KBM-7 (cell line): ENCODE measurements at regions not wholly inside any gene's neighbourhood (a gene's known extent, or its start where the extent isn't known, plus 50 kb on each side); places are given as distances from the start of the nearest gene placed in this dataset.
"Not testable (repeated sequence)": the region's sequence is repeated elsewhere in the genome, so short reads cannot be mapped to it uniquely, and the experiment has no call there.

Experiments used
- DNase-seq: peaks from one replicate; pipeline ENCODE4 v3.0.0-alpha.2; 2015
- in situ Hi-C: fragments of 300-500 bp; cut with MboI; formaldehyde crosslinking; loops from 2 replicates; pipeline ENCODE4 v1.14.3; 2020; ENCODE audit warnings: low sequenced_read_pairs, low pct_unique_long_range_greater_than_20kb, mixed read lengths

DNA sequence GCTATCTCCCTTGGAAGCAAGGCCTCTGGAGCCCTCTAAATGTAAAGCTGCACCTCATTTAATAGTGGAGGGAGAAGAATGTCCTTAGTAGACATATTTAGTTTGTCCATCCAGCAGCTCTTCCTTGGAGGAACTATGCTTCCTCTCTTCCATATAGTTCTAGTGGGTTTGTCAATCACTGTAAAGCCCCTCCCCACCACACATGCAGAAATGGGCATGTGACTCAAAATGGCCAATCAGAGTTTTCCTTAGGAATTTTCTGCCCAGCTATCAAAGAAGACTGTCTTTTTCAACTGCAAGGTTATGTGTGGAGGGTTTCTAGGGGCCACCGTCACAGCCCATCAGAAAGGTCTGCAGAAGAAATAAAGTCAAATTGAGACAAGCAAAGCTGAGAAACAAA lies 175.5 kb downstream of the MIS18A start:
- DNase-seq: no peak
- in situ Hi-C loops: no loop called here

DNA sequence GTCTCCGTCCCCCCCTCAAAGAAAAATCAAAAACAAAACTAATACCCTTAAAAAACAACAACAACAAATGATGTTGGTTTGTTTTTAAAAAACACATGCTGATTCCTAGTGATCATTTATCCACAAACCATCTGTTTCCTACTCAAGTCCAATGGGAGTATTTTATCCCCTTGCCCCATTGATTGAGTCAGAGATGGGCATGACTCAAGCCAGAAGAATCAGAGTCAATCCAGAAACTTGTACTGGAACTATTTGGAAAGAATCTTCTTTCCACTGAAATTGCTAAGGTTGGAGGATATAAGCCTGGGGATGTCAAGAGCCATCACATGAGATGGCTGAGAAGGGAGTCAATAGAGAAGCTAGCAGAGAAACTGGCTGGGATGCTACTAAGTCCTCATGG lies 176.4 kb downstream of the MIS18A start:
- in situ Hi-C loops: no loop called here
- DNase-seq: no peak

- in situ Hi-C loops: no loop called here
- no peak for DNase-seq
These were observed 177.6 kb downstream of the MIS18A start for GRCh38 chr21:32101277-32101676.

- in situ Hi-C loops: no loop called here
- no peak for DNase-seq
These were observed 178.4 kb downstream of the MIS18A start for GRCh38 chr21:32100423-32100822.

DNA sequence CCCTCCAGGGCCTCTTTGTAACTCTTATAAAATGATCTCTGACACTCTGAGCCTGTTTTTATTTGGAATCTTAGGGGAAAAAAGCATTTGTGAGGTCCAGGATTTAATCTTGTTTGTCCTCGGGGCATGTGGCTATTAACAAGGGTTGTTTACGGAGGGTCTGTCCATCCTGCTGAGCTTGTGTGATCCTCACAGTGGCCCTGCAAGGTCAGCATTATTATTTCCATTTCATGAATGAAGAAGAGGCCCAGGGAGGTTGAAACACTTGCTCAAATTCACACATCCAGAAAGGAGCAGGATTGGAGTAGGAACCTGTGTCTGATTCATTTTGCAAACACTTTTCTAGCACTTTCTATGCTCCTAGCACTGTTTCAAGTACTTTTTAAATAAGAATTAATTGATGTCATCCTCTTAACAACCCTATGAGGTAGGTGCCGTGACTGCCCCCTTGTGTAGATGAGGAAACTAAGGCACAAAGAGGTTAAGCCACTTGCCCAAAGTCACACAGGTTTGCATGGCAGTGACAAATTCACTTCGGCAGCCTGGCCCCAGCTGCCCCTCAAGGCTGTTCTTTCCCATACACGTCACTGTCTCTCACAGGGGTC lies 178.9 kb downstream of the MIS18A start:
- in situ Hi-C loops: no loop called here
- no peak for DNase-seq

DNA sequence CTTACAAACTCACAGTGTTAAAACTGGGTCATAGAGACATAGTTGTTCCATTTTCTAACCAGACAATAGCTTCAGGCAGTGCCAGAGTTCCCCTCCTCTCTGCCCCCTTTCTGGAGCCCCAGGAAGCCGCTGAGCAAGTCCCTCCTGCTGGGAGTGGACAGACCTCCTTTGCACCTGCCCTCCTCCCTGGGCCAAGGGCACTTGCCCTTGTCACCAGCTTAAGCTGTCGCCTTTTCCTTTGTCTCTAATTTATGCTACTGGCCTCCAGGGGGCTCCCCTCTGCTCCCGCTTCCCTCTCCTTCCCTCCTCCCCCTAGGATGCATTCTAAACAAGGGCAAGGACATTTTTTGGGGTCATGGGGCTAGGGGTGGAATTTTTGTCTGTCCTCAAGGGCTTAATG lies 182.4 kb downstream of the MIS18A start:
- DNase-seq: peak; percentile 54
- in situ Hi-C loops: no loop called here

GRCh38 chr21:32094804-32095203 lies 184.0 kb downstream of the MIS18A start:
- DNase-seq: no peak
- in situ Hi-C loops: no loop called here

DNA sequence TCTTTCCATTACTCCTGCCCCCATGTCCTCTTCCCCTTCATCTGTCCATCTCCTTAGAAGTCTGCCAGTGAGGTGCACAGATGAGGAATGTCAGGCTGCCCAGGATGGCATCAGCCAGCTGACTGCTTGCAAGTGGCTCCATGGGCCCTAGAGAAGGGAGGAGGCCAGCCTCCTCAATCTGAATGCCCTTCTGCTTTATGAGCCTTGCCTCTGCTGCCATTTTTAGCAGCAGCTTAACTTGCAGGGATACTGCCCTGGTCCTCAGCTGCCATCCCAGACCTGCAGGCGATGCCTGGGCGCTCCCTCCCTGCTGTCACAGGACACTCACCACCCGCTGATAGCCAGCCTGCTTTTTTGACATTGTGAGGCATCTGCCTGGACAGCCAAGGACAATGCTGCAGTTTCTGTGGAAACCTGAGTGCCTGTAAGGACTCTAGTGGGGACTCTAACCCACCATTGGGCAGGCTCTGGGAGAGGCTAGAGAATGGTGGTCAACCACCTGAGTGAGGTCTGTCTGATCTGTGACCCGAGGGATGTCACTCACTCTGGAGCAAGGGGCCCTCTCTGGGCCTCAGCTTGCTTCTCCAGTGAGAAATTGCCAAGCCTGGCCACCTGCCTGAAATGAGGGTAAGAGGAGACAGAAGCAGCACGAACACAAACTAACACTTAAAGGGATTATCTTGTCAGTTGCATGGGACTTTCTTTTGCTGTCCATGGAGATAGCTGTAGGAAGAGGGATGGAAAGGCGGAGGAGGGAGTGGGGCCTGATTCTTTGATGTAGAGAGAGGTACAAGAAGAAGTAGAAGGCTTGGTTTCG lies 185.0 kb downstream of the MIS18A start:
- in situ Hi-C loops: no loop called here
- no peak for DNase-seq

DNA sequence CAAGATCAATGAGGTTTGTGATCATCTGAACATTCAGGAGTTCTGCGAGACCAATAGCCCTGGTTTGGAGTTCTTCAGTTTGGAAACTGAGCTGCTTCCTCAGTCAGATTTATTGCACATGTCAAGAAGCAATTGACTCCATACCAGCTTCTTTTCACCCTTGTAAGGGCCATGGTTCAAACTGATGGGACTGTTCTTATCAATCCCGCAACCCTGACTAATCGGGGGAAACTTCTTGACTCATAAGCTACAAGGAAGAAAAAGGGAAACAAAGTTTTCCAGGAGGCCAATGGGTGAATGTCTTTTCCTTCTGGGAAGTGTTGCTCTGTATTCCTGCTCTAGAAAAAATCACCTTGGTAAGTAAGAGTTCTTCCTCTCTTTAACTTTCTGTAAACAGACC lies 187.9 kb downstream of the MIS18A start:
- in situ Hi-C loops: no loop called here
- DNase-seq: no peak

- DNase-seq: no peak
- in situ Hi-C loops: no loop called here
These were observed 189.1 kb downstream of the MIS18A start for GRCh38 chr21:32089766-32090165.

DNA sequence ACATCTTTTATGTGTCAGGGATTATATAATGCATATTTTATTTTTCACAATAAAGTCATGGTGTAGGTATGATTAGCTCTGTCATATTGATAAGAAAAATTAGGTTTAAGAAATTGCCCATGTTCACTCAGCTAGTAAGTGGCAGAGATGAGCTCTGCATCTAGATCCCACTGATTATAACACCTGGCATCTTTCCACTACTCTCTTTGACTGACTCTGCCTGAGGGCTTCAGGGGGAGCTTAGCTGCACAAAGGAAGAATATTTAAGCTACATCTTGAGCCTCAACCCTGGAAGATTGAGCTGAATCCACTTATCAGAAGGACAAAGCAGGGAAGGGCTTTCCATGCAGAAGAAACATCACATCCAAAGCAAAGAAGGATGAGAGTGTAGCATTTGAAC lies 190.4 kb downstream of the MIS18A start:
- in situ Hi-C loops: no loop called here

DNA sequence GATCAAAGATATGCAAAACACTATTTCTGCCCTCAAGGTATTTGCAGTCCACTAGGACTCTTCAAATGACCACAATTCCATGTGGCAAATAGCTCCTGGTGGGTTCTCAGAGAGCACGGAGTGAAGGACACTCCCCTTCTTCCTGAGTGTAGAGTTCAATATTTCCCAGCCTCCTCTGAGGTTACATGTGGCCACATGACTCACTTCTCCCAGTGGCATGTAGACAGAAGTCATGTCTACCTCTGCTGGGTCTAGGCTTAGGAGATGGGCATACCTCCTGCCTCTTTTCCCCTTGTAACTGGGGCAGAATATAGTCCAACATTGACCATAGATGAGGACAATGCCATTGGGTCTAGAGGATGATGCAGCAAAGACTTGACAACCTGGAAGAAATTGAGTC lies 191.4 kb downstream of the MIS18A start:
- in situ Hi-C loops: no loop called here
- no peak for DNase-seq

More for the DNA sequence above, 190.4 kb downstream of the MIS18A start:
- DNase-seq: no peak

- in situ Hi-C loops: no loop called here
- no peak for DNase-seq
These were observed 195.7 kb downstream of the MIS18A start for GRCh38 chr21:32083197-32083596.

GRCh38 chr21:32082466-32082865 lies 196.4 kb downstream of the MIS18A start:
- in situ Hi-C loops: no loop called here
- no peak for DNase-seq

DNA sequence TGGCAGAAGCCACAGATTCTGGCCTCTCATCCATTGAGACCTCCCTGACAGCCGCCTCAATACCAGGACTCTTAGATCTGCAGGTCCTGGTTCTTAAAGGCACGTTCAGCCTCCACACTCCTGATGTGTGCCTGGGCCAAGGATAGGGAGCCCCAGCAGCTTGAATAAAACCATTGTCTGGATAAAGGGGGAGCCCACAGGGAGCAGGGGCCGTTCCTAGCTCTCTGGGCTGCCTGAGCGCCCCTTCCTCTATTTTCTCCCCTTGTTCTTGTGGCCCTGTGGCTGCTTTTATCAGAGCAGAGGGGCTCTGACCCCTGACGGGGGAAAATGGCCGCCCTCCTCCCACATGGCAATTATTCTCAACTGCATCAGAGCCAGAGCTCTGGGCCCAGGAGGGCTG lies 200.8 kb downstream of the HUNK start:
- in situ Hi-C loops: no loop called here
- DNase-seq: no peak

DNA sequence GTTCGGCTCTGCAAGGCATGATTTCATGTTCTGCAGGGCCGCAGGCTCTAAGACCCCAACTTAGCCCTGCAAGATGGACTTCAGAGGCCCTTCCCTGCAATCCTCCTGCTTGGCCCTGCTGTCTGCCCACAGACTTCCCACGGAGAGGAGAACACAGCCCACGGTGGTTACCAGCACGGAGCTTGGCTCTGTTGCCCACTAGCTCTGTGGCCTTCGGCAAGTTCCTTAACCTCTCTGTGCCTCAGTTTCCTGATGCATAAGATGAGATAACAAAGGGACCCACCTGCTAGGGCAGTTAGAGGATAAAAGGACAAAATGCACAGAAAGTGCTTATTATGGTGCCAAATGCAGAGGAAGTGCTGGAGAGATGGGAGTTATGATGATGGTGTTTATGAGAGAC lies 200.4 kb downstream of the HUNK start:
- in situ Hi-C loops: no loop called here
- DNase-seq: no peak

GRCh38 chr21:32071620-32072019 lies 198.8 kb downstream of the HUNK start:
- DNase-seq, in situ Hi-C loops: not testable (repeated sequence)

GRCh38 chr21:32070676-32071330 lies 198.0 kb downstream of the HUNK start:
- in situ Hi-C loops: no loop called here
- no peak for DNase-seq

GRCh38 chr21:32070126-32070525 lies 197.3 kb downstream of the HUNK start:
- in situ Hi-C loops: no loop called here
- DNase-seq: no peak

DNA sequence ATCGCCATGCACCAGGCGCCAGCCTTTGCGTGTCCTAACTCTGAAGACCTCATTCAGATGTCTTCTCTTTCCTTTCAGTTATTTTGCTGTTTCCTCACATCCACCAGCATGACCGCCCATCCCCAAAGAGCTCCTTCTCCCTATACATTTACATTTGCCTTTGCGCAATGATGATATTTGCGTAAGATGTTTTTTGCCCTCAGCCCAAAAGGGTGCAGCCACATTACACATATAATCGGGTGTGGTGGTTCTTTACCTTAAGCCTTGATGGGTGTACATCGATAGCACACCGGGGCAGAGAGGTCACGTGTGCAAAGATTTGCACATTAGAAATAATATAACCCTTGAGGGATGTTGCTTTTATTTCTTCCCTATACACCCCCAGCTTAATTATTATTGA lies 192.8 kb downstream of the HUNK start:
- in situ Hi-C loops: no loop called here
- DNase-seq: no peak
